ENCODE measurements at regions not wholly inside any gene's neighbourhood (a gene's known extent, or its start where the extent isn't known, plus 50 kb on each side); places are given as distances from the start of the nearest gene placed in this dataset.

GRCh38 chr10:31153692-31154091 is 122.0 kb upstream of the ZNF438 start:
- CTCF ChIA-PET (ENCODE audit: low intra/inter-chr PET ratio, low total read pairs), result no interaction called here
- TF ChIP-seq ZSCAN12 (CRISPR knock-in tag; IDR thresholded peaks at IDR 0.05), result no peak
- no peak for ATAC-seq
- Histone ChIP-seq H2AFZ (ENCODE audit: low read length) (no peak overlapping the region), H3K4me2 (ENCODE audit: low read depth, low read length) (no peak overlapping the region), H3K4me1 (ENCODE audit: insufficient read depth, low read length) (no peaks in the 10 kb centered on the region), H3K27me3 (ENCODE audit: control insufficient read depth in 1 of 2, insufficient read depth in 2 of 2, low read length in 2 of 2) (peaks cover 0 to 12% of the 10 kb centered on the region in 2 experiments; a peak in 2 of 5 replicates), H3K27ac (ENCODE audit: extremely low read length, insufficient read depth, low read length) (no peak overlapping the region), H3K4me3 (replicated peaks in 1 of 3; ENCODE audit: insufficient read depth in 1 of 3, low read depth in 2 of 3, low read length in 3 of 3) (no peak overlapping the region), H3K36me3 (replicated peaks in 1 of 2; ENCODE audit: control insufficient read depth in 1 of 2, insufficient read depth in 2 of 2, low read length in 2 of 2) (no peaks in the 10 kb centered on the region), H3K9me3 (ENCODE audit: low read length) (no peaks in the 10 kb centered on the region), H3K79me2 (ENCODE audit: insufficient read depth, low read length) (no peaks in the 10 kb centered on the region), H3K9ac (ENCODE audit: insufficient read depth, low read depth, low read length) (no peak overlapping the region), H4K20me1 (ENCODE audit: insufficient read depth, low read length) (no peaks in the 10 kb centered on the region)
- 51% methylated on average over 4 of the region's 8 CpGs for WGBS (ENCODE audit: low lambda C conversion rate)
- intact Hi-C loops (cut with micrococcal nuclease; ENCODE audit: unreplicated experiment), result loop anchor here (1.0 kb wide), 1 partner anchor 31 kb away; no protein-coding TSS in a partner anchor
- no peak for FAIRE-seq
- no TSS peak for BruUV-seq (replicated peaks)
- DNase-seq (ENCODE audit: low spot score), result no peak
- POLR2A ChIA-PET, result no interaction called here
- in situ Hi-C loops (cut with HindIII; ENCODE audit: extremely low pct_ligation_motif_present, low pct_unique_long_range_greater_than_20kb), result no loop called here

GRCh38 chr10:31154996-31155395 is 123.3 kb upstream of the ZNF438 start:
- ChIA-PET POLR2A (no interaction called here), CTCF (ENCODE audit: low intra/inter-chr PET ratio, low total read pairs) (no interaction called here)
- Histone ChIP-seq H4K20me1 (ENCODE audit: insufficient read depth, low read length) (no peaks in the 10 kb centered on the region), H3K79me2 (ENCODE audit: insufficient read depth, low read length) (no peaks in the 10 kb centered on the region), H3K36me3 (replicated peaks in 1 of 2; ENCODE audit: control insufficient read depth in 1 of 2, insufficient read depth in 2 of 2, low read length in 2 of 2) (no peaks in the 10 kb centered on the region), H3K9me3 (ENCODE audit: low read length) (no peaks in the 10 kb centered on the region), H3K4me3 (replicated peaks in 1 of 3; ENCODE audit: insufficient read depth in 1 of 3, low read depth in 2 of 3, low read length in 3 of 3) (no peak overlapping the region), H3K4me1 (ENCODE audit: insufficient read depth, low read length) (no peaks in the 10 kb centered on the region), H3K27me3 (ENCODE audit: control insufficient read depth in 1 of 2, insufficient read depth in 2 of 2, low read length in 2 of 2) (peaks cover 0 to 12% of the 10 kb centered on the region in 2 experiments; a peak in 2 of 5 replicates), H3K27ac (ENCODE audit: extremely low read length, insufficient read depth, low read length) (no peak overlapping the region), H3K9ac (ENCODE audit: insufficient read depth, low read depth, low read length) (no peak overlapping the region), H3K4me2 (ENCODE audit: low read depth, low read length) (no peak overlapping the region), H2AFZ (ENCODE audit: low read length) (no peak overlapping the region)
- ATAC-seq, result no peak
- in situ Hi-C loops (cut with HindIII; ENCODE audit: extremely low pct_ligation_motif_present, low pct_unique_long_range_greater_than_20kb) (no loop called here), intact Hi-C loops (cut with micrococcal nuclease; ENCODE audit: unreplicated experiment) (no loop called here)
- no peak for FAIRE-seq
- BruUV-seq (replicated peaks), result no TSS peak
- WGBS (ENCODE audit: low lambda C conversion rate), result 46% methylated on average over 2 of the region's 3 CpGs
- DNase-seq (ENCODE audit: low spot score), result no peak
- TF ChIP-seq NCOA1 (CRISPR knock-in tag; IDR thresholded peaks at IDR 0.05) (no peak), ATAD3A (CRISPR knock-in tag; IDR thresholded peaks at IDR 0.05) (no peak), MLXIP (CRISPR knock-in tag; IDR thresholded peaks at IDR 0.05; ENCODE audit: borderline replicate concordance) (no peak), SETDB1 (CRISPR knock-in tag; IDR thresholded peaks at IDR 0.05; ENCODE audit: borderline replicate concordance) (no peak), TBX3 (IDR thresholded peaks at IDR 0.05; ENCODE audit: borderline replicate concordance) (no peak), ZBTB43 (CRISPR knock-in tag; conservative IDR thresholded peaks at IDR 0.05) (no peak), MAFK (conservative IDR thresholded peaks at IDR 0.05 in 1 of 2, IDR thresholded peaks at IDR 0.05 in 1 of 2; ENCODE audit: low read length in 2 of 2) (no peak), SMYD3 (CRISPR knock-in tag; IDR thresholded peaks at IDR 0.05) (no peak), PAX8 (CRISPR knock-in tag; IDR thresholded peaks at IDR 0.05; ENCODE audit: borderline replicate concordance) (no peak), AGO2 (optimal IDR thresholded peaks at IDR 0.05; ENCODE audit: low read depth, low read length) (no peak), PBX2 (CRISPR knock-in tag; IDR thresholded peaks at IDR 0.05) (no peak), MBD4 (IDR thresholded peaks at IDR 0.05; ENCODE audit: borderline replicate concordance, low read length) (no peak), CENPBD1 (CRISPR knock-in tag; IDR thresholded peaks at IDR 0.05; ENCODE audit: borderline replicate concordance, low read depth) (no peak)
